GM21619 (cell line): ENCODE measurements at regions not wholly inside any gene's neighbourhood (a gene's known extent, or its start where the extent isn't known, plus 50 kb on each side); places are given as distances from the start of the nearest gene placed in this dataset.

Source experiments
- ATAC-seq: cut with Tn5 transposase; IDR thresholded peaks from one replicate; pipeline ENCODE4 v1.9.1; 2021; ENCODE audit not compliant: unreplicated experiment

GRCh38 chr1:219359126-219359525 lies 185.4 kb downstream of the LYPLAL1 start:
- ATAC-seq = no peak

GRCh38 chr1:219358080-219358479 lies 184.4 kb downstream of the LYPLAL1 start:
- no peak for ATAC-seq

GRCh38 chr1:219354962-219355361 lies 181.3 kb downstream of the LYPLAL1 start:
- ATAC-seq = no peak

GRCh38 chr1:219352961-219353651 lies 179.4 kb downstream of the LYPLAL1 start:
- no peak for ATAC-seq

- no peak for ATAC-seq
Measured at GRCh38 chr1:219350172-219350931, 176.7 kb downstream of the LYPLAL1 start.

- ATAC-seq = no peak
Measured at GRCh38 chr1:219347921-219348391, 174.3 kb downstream of the LYPLAL1 start.

- no peak for ATAC-seq
Measured at GRCh38 chr1:219347376-219347775, 173.7 kb downstream of the LYPLAL1 start.

GRCh38 chr1:219345953-219346352 lies 172.3 kb downstream of the LYPLAL1 start:
- no peak for ATAC-seq

GRCh38 chr1:219342836-219343235 lies 169.2 kb downstream of the LYPLAL1 start:
- no peak for ATAC-seq

GRCh38 chr1:219340796-219341195 lies 167.1 kb downstream of the LYPLAL1 start:
- no peak for ATAC-seq

GRCh38 chr1:219339466-219339865 lies 165.8 kb downstream of the LYPLAL1 start:
- no peak for ATAC-seq

GRCh38 chr1:219337588-219337987 lies 163.9 kb downstream of the LYPLAL1 start:
- no peak for ATAC-seq

GRCh38 chr1:219333626-219334025 lies 159.9 kb downstream of the LYPLAL1 start:
- no peak for ATAC-seq

GRCh38 chr1:219331424-219331823 lies 157.7 kb downstream of the LYPLAL1 start:
- no peak for ATAC-seq

GRCh38 chr1:219330669-219331068 lies 157.0 kb downstream of the LYPLAL1 start:
- ATAC-seq = no peak

- no peak for ATAC-seq
Measured at GRCh38 chr1:219330001-219330400, 156.3 kb downstream of the LYPLAL1 start.

- ATAC-seq = no peak
Measured at GRCh38 chr1:219329578-219329977, 155.9 kb downstream of the LYPLAL1 start.

- no peak for ATAC-seq
Measured at GRCh38 chr1:219326843-219327242, 153.2 kb downstream of the LYPLAL1 start.

- ATAC-seq = peak; percentile 15
Measured at GRCh38 chr1:219325368-219325742, 151.7 kb downstream of the LYPLAL1 start.

GRCh38 chr1:219324629-219325367 lies 151.1 kb downstream of the LYPLAL1 start:
- ATAC-seq = peak; percentile 75

- ATAC-seq = no peak
Measured at GRCh38 chr1:219324171-219324570, 150.5 kb downstream of the LYPLAL1 start.

GRCh38 chr1:219323426-219323825 lies 149.7 kb downstream of the LYPLAL1 start:
- no peak for ATAC-seq
